ENCODE measurements at regions not wholly inside any gene's neighbourhood (a gene's known extent, or its start where the extent isn't known, plus 50 kb on each side); places are given as distances from the start of the nearest gene placed in this dataset.
"Not testable (repeated sequence)": the region's sequence is repeated elsewhere in the genome, so short reads cannot be mapped to it uniquely, and the experiment has no call there.

GRCh38 chr2:35510636-35511035 lies 844.9 kb upstream of the CRIM1 start:
- no peak for DNase-seq

- DNase-seq, result no peak
Measured at GRCh38 chr2:35508601-35509000, 847.0 kb upstream of the CRIM1 start.

- no peak for DNase-seq
Measured at GRCh38 chr2:35504419-35504818, 851.2 kb upstream of the CRIM1 start.

GRCh38 chr2:35503738-35504199 lies 851.8 kb upstream of the CRIM1 start:
- DNase-seq, result no peak

GRCh38 chr2:35503311-35503710 lies 852.3 kb upstream of the CRIM1 start:
- DNase-seq, result no peak

GRCh38 chr2:35501076-35501475 lies 854.5 kb upstream of the CRIM1 start:
- DNase-seq, result no peak

- no peak for DNase-seq
Measured at GRCh38 chr2:35496022-35496421, 859.6 kb upstream of the CRIM1 start.

GRCh38 chr2:35495182-35495581 lies 860.4 kb upstream of the CRIM1 start:
- no peak for DNase-seq

GRCh38 chr2:35478121-35478520 lies 877.5 kb upstream of the CRIM1 start:
- DNase-seq, result not testable (repeated sequence)

GRCh38 chr2:35468245-35468644 lies 887.3 kb upstream of the CRIM1 start:
- DNase-seq, result no peak

- no peak for DNase-seq
Measured at GRCh38 chr2:35463805-35464596, 891.6 kb upstream of the CRIM1 start.

GRCh38 chr2:35462226-35462998 lies 893.2 kb upstream of the CRIM1 start:
- DNase-seq, result no peak

- DNase-seq, result no peak
Measured at GRCh38 chr2:35461406-35461805, 894.2 kb upstream of the CRIM1 start.

- DNase-seq, result peak in 1 of 2 experiments; percentile 10
Measured at GRCh38 chr2:35454966-35455638, 900.5 kb upstream of the CRIM1 start.

- DNase-seq, result no peak
Measured at GRCh38 chr2:35447821-35448220, 907.8 kb upstream of the CRIM1 start.

GRCh38 chr2:35447215-35447614 lies 908.4 kb upstream of the CRIM1 start:
- no peak for DNase-seq

- no peak for DNase-seq
Measured at GRCh38 chr2:35443087-35443486, 912.5 kb upstream of the CRIM1 start.

- not testable (repeated sequence) for DNase-seq
Measured at GRCh38 chr2:35441575-35441974, 914.0 kb upstream of the CRIM1 start.

- not testable (repeated sequence) for DNase-seq
Measured at GRCh38 chr2:35440308-35440707, 915.3 kb upstream of the CRIM1 start.

GRCh38 chr2:35436893-35437292 lies 918.7 kb upstream of the CRIM1 start:
- not testable (repeated sequence) for DNase-seq

- DNase-seq, result peak in 1 of 2 experiments; percentile 37
Measured at GRCh38 chr2:35428548-35428947, 927.0 kb upstream of the CRIM1 start.

- DNase-seq, result no peak
Measured at GRCh38 chr2:35421485-35421884, 934.1 kb upstream of the CRIM1 start.

GRCh38 chr2:35417293-35417692 lies 938.3 kb upstream of the CRIM1 start:
- DNase-seq, result no peak
